GM12878 (cell line): ENCODE measurements at regions not wholly inside any gene's neighbourhood (a gene's known extent, or its start where the extent isn't known, plus 50 kb on each side); places are given as distances from the start of the nearest gene placed in this dataset.

Experiments used
- ATAC-seq: fragments of 200-7000 bp; cut with Tn5 transposase; 3 replicates; pipeline ENCODE4 v1.9.1; 2020; ENCODE audit warnings: mild to moderate bottlenecking, moderate library complexity
- BruUV-seq: library from RNA; stranded (reverse); fragments of 400-500 nt; replicated peaks from 2 replicates; lab custom pipeline; 2021; lab: Mats Ljungman, UMichigan
- CTCF ChIA-PET: fragments of 300-600 bp; sonication (Branson Sonifier 250); formaldehyde crosslinking; extraction: SDS; loops from one replicate; lab custom pipeline; 2021; ENCODE audit warnings: inconsistent platforms; lab: Yijun Ruan, JAX
- POLR2A ChIA-PET: fragments of 350-600 bp; formaldehyde crosslinking; extraction: SDS; loops from one replicate; lab custom pipeline; 2021; ENCODE audit warnings: inconsistent platforms; lab: Charles Lee
- RAD21 ChIA-PET: fragments of 300-600 bp; sonication (Branson Sonifier 250); formaldehyde crosslinking; loops from one replicate; lab custom pipeline; 2023; ENCODE audit warnings: antibody characterized with exemption; ENCODE audit not compliant: unreplicated experiment; lab: Charles Lee
- SMC1A ChIA-PET: fragments of 300-600 bp; sonication (Branson Sonifier 250); formaldehyde crosslinking; loops from one replicate; lab custom pipeline; 2023; ENCODE audit not compliant: unreplicated experiment, uncharacterized antibody; lab: Charles Lee
- DNase-seq: peaks from one replicate; pipeline ENCODE4 v3.0.0-alpha.2; 2011; ENCODE audit warnings: low read depth, low spot score
- FAIRE-seq: peaks from 3 replicates; lab custom pipeline; 2011; peaks lifted over from hg19 to GRCh38; lab: Jason Lieb, UNC
- H2AFZ ChIP-seq: 2 replicates; pipeline ENCODE4 v1.6.0; 2011; ENCODE audit warnings: low read depth, low read length, control low read depth; ENCODE audit not compliant: control insufficient read depth
- H3K27ac ChIP-seq: 2 replicates; pipeline ENCODE4 v1.5.1; 2011; ENCODE audit warnings: control low read depth; ENCODE audit not compliant: control insufficient read depth, insufficient read depth
- H3K27me3 ChIP-seq, 2 experiments: replicated peaks in 1 of 2; 2 replicates each; pipeline versions ENCODE4 v1.6.0 to v1.6.1; 2011; ENCODE audit warnings: low read length in 1 of 2; ENCODE audit not compliant: control insufficient read depth in 2 of 2, insufficient read depth in 2 of 2
- H3K36me3 ChIP-seq, 2 experiments: 2 replicates each; pipeline ENCODE4 v1.5.1; 2011; ENCODE audit warnings: low read length in 1 of 2; ENCODE audit not compliant: control insufficient read depth in 2 of 2, insufficient read depth in 2 of 2
- H3K4me1 ChIP-seq: 2 replicates; pipeline ENCODE4 v1.6.1; 2011; ENCODE audit warnings: mild to moderate bottlenecking, low read length, moderate library complexity, mixed read lengths; ENCODE audit not compliant: control insufficient read depth, insufficient read depth
- H3K4me2 ChIP-seq: 2 replicates; pipeline ENCODE4 v1.6.0; 2011; ENCODE audit warnings: control low read depth; ENCODE audit not compliant: control insufficient read depth, insufficient read depth
- H3K4me3 ChIP-seq: fragments of 200-600 bp; sonication (generic); 2 replicates; pipeline ENCODE4 v1.5.1; 2016
- H3K79me2 ChIP-seq: 2 replicates; pipeline ENCODE4 v1.6.0; 2011; ENCODE audit warnings: low read length; ENCODE audit not compliant: control insufficient read depth, insufficient read depth
- H3K9ac ChIP-seq: 2 replicates; pipeline ENCODE4 v1.8.0; 2011; ENCODE audit warnings: low read length, control low read depth, mixed read lengths; ENCODE audit not compliant: control insufficient read depth, insufficient read depth
- H3K9me3 ChIP-seq: replicated peaks from 3 replicates; pipeline ENCODE4 v1.5.1; 2011; ENCODE audit warnings: mild to moderate bottlenecking, low read length; ENCODE audit not compliant: control insufficient read depth, insufficient read depth
- H4K20me1 ChIP-seq: 2 replicates; pipeline ENCODE4 v1.6.0; 2011; ENCODE audit not compliant: control insufficient read depth, insufficient read depth
- E2F8 ChIP-seq: fragments of 450-650 bp; IDR thresholded peaks from 2 replicates; pipeline ENCODE4 v1.6.1; 2018; ENCODE audit warnings: mild to moderate bottlenecking, low read depth, moderate library complexity; ENCODE audit not compliant: partially characterized antibody
- ETV6 ChIP-seq, 2 experiments: fragments of 450-650 bp in 1 of 2; IDR thresholded peaks in 1 of 2; conservative IDR thresholded peaks in 1 of 2; 2 replicates each; pipeline ENCODE4 v1.6.1; 2014; ENCODE audit warnings: antibody characterized with exemption in 1 of 2, borderline replicate concordance in 1 of 2, low read depth in 1 of 2, mild to moderate bottlenecking in 1 of 2, moderate library complexity in 1 of 2
- EZH2 ChIP-seq: IDR thresholded peaks from 2 replicates; pipeline ENCODE4 v1.6.1; 2012; ENCODE audit warnings: low read depth, mild to moderate bottlenecking, control low read depth, inconsistent platforms, low read length, borderline replicate concordance; ENCODE audit not compliant: control insufficient read depth
- HSF1 ChIP-seq: fragments of 150-350 bp; IDR thresholded peaks from 2 replicates; pipeline ENCODE4 v1.6.1; 2014; ENCODE audit warnings: mild to moderate bottlenecking, low read depth, low read length
- PAX5 ChIP-seq: IDR thresholded peaks from 2 replicates; pipeline ENCODE4 v1.6.1; 2011; ENCODE audit warnings: low read depth, low read length, borderline replicate concordance
- PML ChIP-seq: IDR thresholded peaks from 2 replicates; pipeline ENCODE4 v1.6.1; 2012; ENCODE audit warnings: low read length, inconsistent platforms
- POLR2AphosphoS2 ChIP-seq: IDR thresholded peaks from 2 replicates; pipeline ENCODE4 v1.6.1; 2011; ENCODE audit warnings: low read depth, mild to moderate bottlenecking, low read length, improper control_type of control experiment, moderate library complexity
- RUNX3 ChIP-seq: IDR thresholded peaks from 2 replicates; pipeline ENCODE4 v1.6.1; 2012; ENCODE audit warnings: low read length, inconsistent platforms
- SKIL ChIP-seq: fragments of 450-650 bp; IDR thresholded peaks from 2 replicates; pipeline ENCODE4 v1.6.1; 2017; ENCODE audit warnings: mild to moderate bottlenecking, low read depth, inconsistent platforms; ENCODE audit not compliant: poor library complexity, severe bottlenecking
- SMARCA5 ChIP-seq: fragments of 450-650 bp; IDR thresholded peaks from 2 replicates; pipeline ENCODE4 v1.6.1; 2017; ENCODE audit warnings: mild to moderate bottlenecking
- ZNF687 ChIP-seq: fragments of 450-650 bp; IDR thresholded peaks from 2 replicates; pipeline ENCODE4 v1.6.1; 2017; ENCODE audit warnings: mild to moderate bottlenecking, moderate library complexity
- WGBS: methylation state at CpG from one replicate; pipeline ENCODE4 v1.1.6; 2016; ENCODE audit warnings: low lambda C conversion rate; ENCODE audit not compliant: insufficient replicate concordance, insufficient coverage; ENCODE audit errors: missing lambda C conversion rate; 5-methylcytosine and 5-hydroxymethylcytosine counted together
- in situ Hi-C: fragments of 300-500 bp; cut with MboI; formaldehyde crosslinking; loops from 9 replicates; pipeline ENCODE4 v1.14.3; 2018; ENCODE audit warnings: mixed read lengths
- intact Hi-C: fragments of 100-400 bp; cut with micrococcal nuclease; formaldehyde crosslinking; loops from one replicate; pipeline ENCODE4 v1.14.2; 2022; ENCODE audit not compliant: unreplicated experiment

- H3K9ac ChIP-seq: no peak overlapping the region
- intact Hi-C loops (no loop called here), in situ Hi-C loops (no loop called here)
- H3K27me3 ChIP-seq: no peaks in the 10 kb centered on the region
- ChIA-PET CTCF (no interaction called here), SMC1A (no interaction called here), RAD21 (no interaction called here), POLR2A (no interaction called here)
- BruUV-seq: no TSS peak
- 46% methylated on average over 2 of the region's 2 CpGs for WGBS
- H3K4me3 ChIP-seq: no peak overlapping the region
- no peaks in the 10 kb centered on the region for H3K36me3 ChIP-seq
- peaks cover 11% of the 10 kb centered on the region for H3K4me1 ChIP-seq
- DNase-seq (no peak), FAIRE-seq (no peak), ATAC-seq (no peak)
- H3K4me2 ChIP-seq: no peak overlapping the region
- no peak overlapping the region for H3K27ac ChIP-seq
- H4K20me1 ChIP-seq: no peaks in the 10 kb centered on the region
- no peaks in the 10 kb centered on the region for H3K79me2 ChIP-seq
- H2AFZ ChIP-seq: no peak overlapping the region
- H3K9me3 ChIP-seq: no peaks in the 10 kb centered on the region
- TF ChIP-seq EZH2 (no peak), HSF1 (no peak), E2F8 (no peak), SMARCA5 (no peak), PML (no peak), PAX5 (no peak), ETV6 (conservative IDR thresholded peaks at IDR 0.05 in 1 of 2, IDR thresholded peaks at IDR 0.05 in 1 of 2; ENCODE audit: borderline replicate concordance in 1 of 2, low read depth in 1 of 2) (no peak), POLR2AphosphoS2 (no peak), RUNX3 (no peak), ZNF687 (no peak), SKIL (no peak)
Observed at GRCh38 chr5:53815471-53815870, 255.0 kb downstream of the NDUFS4 start.
